Liver (tissue), 8 donors: ENCODE measurements at regions not wholly inside any gene's neighbourhood (a gene's known extent, or its start where the extent isn't known, plus 50 kb on each side); places are given as distances from the start of the nearest gene placed in this dataset.

ENCODE experiments used
- DNase-seq: peaks from one replicate; pipeline ENCODE4 v3.0.0-alpha.2; 2017; ENCODE audit warnings: low spot score
- H3K27ac ChIP-seq, 2 donors: one replicate each; pipeline ENCODE4 v1.7.0; 2013; ENCODE audit warnings: inconsistent platforms in 2 of 2, low read length in 2 of 2, control low read depth in 1 of 2, low read depth in 1 of 2, mild to moderate bottlenecking in 1 of 2
- H3K27me3 ChIP-seq, 4 donors: one replicate each; pipeline versions ENCODE4 v1.6.1 to v1.7.0; 2013; ENCODE audit warnings: low read length in 3 of 4, inconsistent platforms in 1 of 4, mild to moderate bottlenecking in 1 of 4, moderate library complexity in 1 of 4; ENCODE audit not compliant: control insufficient read depth in 4 of 4, insufficient read depth in 4 of 4
- H3K36me3 ChIP-seq, 4 donors: one replicate each; pipeline versions ENCODE4 v1.6.1 to v1.7.0; 2013; ENCODE audit warnings: low read length in 3 of 4, mild to moderate bottlenecking in 3 of 4, low read depth in 1 of 4, moderate library complexity in 1 of 4; ENCODE audit not compliant: control insufficient read depth in 4 of 4, insufficient read depth in 3 of 4
- H3K4me1 ChIP-seq, 4 donors: one replicate each; pipeline versions ENCODE4 v1.6.1 to v1.7.0; 2013; ENCODE audit warnings: low read length in 3 of 4, mild to moderate bottlenecking in 3 of 4, moderate library complexity in 1 of 4; ENCODE audit not compliant: control insufficient read depth in 4 of 4, insufficient read depth in 4 of 4
- H3K4me3 ChIP-seq, 3 donors: one replicate each; pipeline versions ENCODE4 v1.6.1 to v1.7.0; 2013; ENCODE audit warnings: low read length in 3 of 3, control low read depth in 1 of 3, low read depth in 1 of 3, mild to moderate bottlenecking in 1 of 3
- H3K9ac ChIP-seq, 2 donors: one replicate each; pipeline ENCODE4 v1.7.0; 2013; ENCODE audit warnings: low read length in 2 of 2, mild to moderate bottlenecking in 2 of 2, moderate library complexity in 2 of 2, control low read depth in 1 of 2, low read depth in 1 of 2
- H3K9me3 ChIP-seq, 4 donors: one replicate each; pipeline versions ENCODE4 v1.6.1 to v1.7.0; 2013; ENCODE audit warnings: low read length in 3 of 4; ENCODE audit not compliant: control insufficient read depth in 4 of 4
- ATF3 ChIP-seq: IDR thresholded peaks from 2 replicates; pipeline ENCODE4 v1.6.1; 2016; ENCODE audit warnings: antibody characterized with exemption
- CTCF ChIP-seq: fragments of 150-350 bp; IDR thresholded peaks from 2 replicates; pipeline ENCODE4 v1.5.1; 2017; ENCODE audit warnings: improper control_type of control experiment, low read depth, low read length; ENCODE audit not compliant: missing input control
- EGR1 ChIP-seq, 2 donors: IDR thresholded peaks; 2 replicates each; pipeline ENCODE4 v1.6.1; 2016 to 2018; ENCODE audit warnings: antibody characterized with exemption in 2 of 2, low read depth in 2 of 2
- FOXA1 ChIP-seq: IDR thresholded peaks from 2 replicates; pipeline ENCODE4 v1.6.1; 2016; ENCODE audit warnings: antibody characterized with exemption
- FOXA2 ChIP-seq: IDR thresholded peaks from 2 replicates; pipeline ENCODE4 v1.6.1; 2016; ENCODE audit warnings: antibody characterized with exemption
- GABPA ChIP-seq, 2 donors: IDR thresholded peaks in 1 of 2; conservative IDR thresholded peaks in 1 of 2; 2 replicates each; pipeline ENCODE4 v1.6.1; 2016; ENCODE audit warnings: antibody characterized with exemption in 2 of 2, mild to moderate bottlenecking in 1 of 2, moderate library complexity in 1 of 2
- HNF4A ChIP-seq, 2 donors: conservative IDR thresholded peaks; 2 replicates each; pipeline ENCODE4 v1.6.1; 2016; ENCODE audit warnings: antibody characterized with exemption in 2 of 2, mild to moderate bottlenecking in 2 of 2
- HNF4G ChIP-seq: IDR thresholded peaks from 2 replicates; pipeline ENCODE4 v1.6.1; 2016; ENCODE audit warnings: antibody characterized with exemption
- JUND ChIP-seq, 2 donors: IDR thresholded peaks; 2 replicates each; pipeline ENCODE4 v1.6.1; 2016; ENCODE audit warnings: antibody characterized with exemption in 2 of 2
- MAX ChIP-seq: IDR thresholded peaks from 2 replicates; pipeline ENCODE4 v1.6.1; 2016; ENCODE audit warnings: antibody characterized with exemption
- NR2F2 ChIP-seq: IDR thresholded peaks from 2 replicates; pipeline ENCODE4 v1.6.1; 2016; ENCODE audit warnings: antibody characterized with exemption
- RAD21 ChIP-seq, 2 donors: IDR thresholded peaks; 2 replicates each; pipeline ENCODE4 v1.6.1; 2016; ENCODE audit warnings: antibody characterized with exemption in 2 of 2, mild to moderate bottlenecking in 2 of 2
- RXRA ChIP-seq, 2 donors: IDR thresholded peaks; 2 replicates each; pipeline ENCODE4 v1.6.1; 2017 to 2018; ENCODE audit warnings: antibody characterized with exemption in 2 of 2, mild to moderate bottlenecking in 1 of 2
- SP1 ChIP-seq: IDR thresholded peaks from 2 replicates; pipeline ENCODE4 v1.6.1; 2018; ENCODE audit warnings: antibody characterized with exemption, mild to moderate bottlenecking
- TAF1 ChIP-seq: conservative IDR thresholded peaks from 2 replicates; pipeline ENCODE4 v1.6.1; 2016; ENCODE audit warnings: antibody characterized with exemption, mild to moderate bottlenecking
- YY1 ChIP-seq: IDR thresholded peaks from 2 replicates; pipeline ENCODE4 v1.6.1; 2016; ENCODE audit warnings: antibody characterized with exemption, mild to moderate bottlenecking
- ZBTB33 ChIP-seq: IDR thresholded peaks from 2 replicates; pipeline ENCODE4 v1.6.1; 2016; ENCODE audit warnings: antibody characterized with exemption
- WGBS: extraction: QIAGEN DNeasy Blood & Tissue Kit; methylation state at CpG from one replicate; pipeline ENCODE4 v1.1.7; 2013; 5-methylcytosine and 5-hydroxymethylcytosine counted together
- TF ChIP-seq, protein P1 (sequence below): IDR thresholded peaks from 2 replicates; pipeline ENCODE4 v1.6.1; 2016; ENCODE audit warnings: antibody characterized with exemption, mild to moderate bottlenecking
- donor health status: healthy.
- donor health status: healthy.
- donor health status: healthy.
- donor health status: healthy.
- donor health status: healthy.

GRCh38 chr3:65230261-65231139, 542.7 kb upstream of the ADAMTS9 start:
- H3K36me3 ChIP-seq, result no peaks in the 10 kb centered on the region
- H3K4me3 ChIP-seq, result no peak overlapping the region
- no peak overlapping the region for H3K9ac ChIP-seq
- H3K9me3 ChIP-seq, result no peaks in the 10 kb centered on the region
- no peak for DNase-seq
- WGBS, result 88% methylated on average over 14 of the region's 14 CpGs
- no peaks in the 10 kb centered on the region for H3K4me1 ChIP-seq
- no peaks in the 10 kb centered on the region for H3K27me3 ChIP-seq
- TF ChIP-seq NR2F2, result no peak
- no peak for TF ChIP-seq EGR1 (IDR thresholded peaks at IDR 0.05; ENCODE audit: low read depth in 2 of 2)
- no peak for TF ChIP-seq YY1
- no peak for TF ChIP-seq MAX
- TF ChIP-seq CTCF, result no peak
- no peak for TF ChIP-seq HNF4G
- TF ChIP-seq JUND (IDR thresholded peaks at IDR 0.05), result no peak
- no peak for TF ChIP-seq TAF1
- TF ChIP-seq ZBTB33, result no peak
- TF ChIP-seq RAD21 (IDR thresholded peaks at IDR 0.05), result no peak
- TF ChIP-seq, protein P1, sequence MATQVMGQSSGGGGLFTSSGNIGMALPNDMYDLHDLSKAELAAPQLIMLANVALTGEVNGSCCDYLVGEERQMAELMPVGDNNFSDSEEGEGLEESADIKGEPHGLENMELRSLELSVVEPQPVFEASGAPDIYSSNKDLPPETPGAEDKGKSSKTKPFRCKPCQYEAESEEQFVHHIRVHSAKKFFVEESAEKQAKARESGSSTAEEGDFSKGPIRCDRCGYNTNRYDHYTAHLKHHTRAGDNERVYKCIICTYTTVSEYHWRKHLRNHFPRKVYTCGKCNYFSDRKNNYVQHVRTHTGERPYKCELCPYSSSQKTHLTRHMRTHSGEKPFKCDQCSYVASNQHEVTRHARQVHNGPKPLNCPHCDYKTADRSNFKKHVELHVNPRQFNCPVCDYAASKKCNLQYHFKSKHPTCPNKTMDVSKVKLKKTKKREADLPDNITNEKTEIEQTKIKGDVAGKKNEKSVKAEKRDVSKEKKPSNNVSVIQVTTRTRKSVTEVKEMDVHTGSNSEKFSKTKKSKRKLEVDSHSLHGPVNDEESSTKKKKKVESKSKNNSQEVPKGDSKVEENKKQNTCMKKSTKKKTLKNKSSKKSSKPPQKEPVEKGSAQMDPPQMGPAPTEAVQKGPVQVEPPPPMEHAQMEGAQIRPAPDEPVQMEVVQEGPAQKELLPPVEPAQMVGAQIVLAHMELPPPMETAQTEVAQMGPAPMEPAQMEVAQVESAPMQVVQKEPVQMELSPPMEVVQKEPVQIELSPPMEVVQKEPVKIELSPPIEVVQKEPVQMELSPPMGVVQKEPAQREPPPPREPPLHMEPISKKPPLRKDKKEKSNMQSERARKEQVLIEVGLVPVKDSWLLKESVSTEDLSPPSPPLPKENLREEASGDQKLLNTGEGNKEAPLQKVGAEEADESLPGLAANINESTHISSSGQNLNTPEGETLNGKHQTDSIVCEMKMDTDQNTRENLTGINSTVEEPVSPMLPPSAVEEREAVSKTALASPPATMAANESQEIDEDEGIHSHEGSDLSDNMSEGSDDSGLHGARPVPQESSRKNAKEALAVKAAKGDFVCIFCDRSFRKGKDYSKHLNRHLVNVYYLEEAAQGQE, result no peak
- no peak for TF ChIP-seq FOXA1
- no peak for TF ChIP-seq ATF3
- TF ChIP-seq RXRA (IDR thresholded peaks at IDR 0.05), result no peak
- no peak for TF ChIP-seq GABPA (IDR thresholded peaks at IDR 0.05 in 1 of 2, conservative IDR thresholded peaks at IDR 0.05 in 1 of 2)
- no peak for TF ChIP-seq FOXA2
- TF ChIP-seq HNF4A (conservative IDR thresholded peaks at IDR 0.05), result no peak
- TF ChIP-seq SP1, result no peak
- H3K27ac ChIP-seq, result no peak overlapping the region
